Muscle of leg (tissue), 3 donors: ENCODE measurements at regions not wholly inside any gene's neighbourhood (a gene's known extent, or its start where the extent isn't known, plus 50 kb on each side); places are given as distances from the start of the nearest gene placed in this dataset.
"Not testable (repeated sequence)": the region's sequence is repeated elsewhere in the genome, so short reads cannot be mapped to it uniquely, and the experiment has no call there.

Source experiments
- DNase-seq: peaks from one replicate; pipeline ENCODE4 v3.0.0; 2013
- H3K27ac ChIP-seq: one replicate; pipeline ENCODE4 v1.5.1; 2013; ENCODE audit warnings: mild to moderate bottlenecking, low read length, control low read depth
- H3K27me3 ChIP-seq: one replicate; pipeline ENCODE4 v1.6.1; 2013; ENCODE audit warnings: low read length; ENCODE audit not compliant: control insufficient read depth, insufficient read depth
- H3K36me3 ChIP-seq: one replicate; pipeline ENCODE4 v1.6.1; 2013; ENCODE audit warnings: low read length; ENCODE audit not compliant: control insufficient read depth, insufficient read depth
- H3K4me1 ChIP-seq: one replicate; pipeline ENCODE4 v1.6.1; 2013; ENCODE audit warnings: low read length; ENCODE audit not compliant: control insufficient read depth, insufficient read depth
- H3K4me3 ChIP-seq: one replicate; pipeline ENCODE4 v1.5.1; 2013; ENCODE audit warnings: low read length, control low read depth
- H3K9me3 ChIP-seq: replicated peaks from 2 replicates; pipeline ENCODE4 v1.6.1; 2013; ENCODE audit warnings: low read depth, low read length; ENCODE audit not compliant: control insufficient read depth
- WGBS: methylation state at CpG from one replicate; pipeline ENCODE4 v1.1.5; 2013; ENCODE audit warnings: missing lambda C conversion rate; ENCODE audit not compliant: insufficient coverage; 5-methylcytosine and 5-hydroxymethylcytosine counted together

DNA sequence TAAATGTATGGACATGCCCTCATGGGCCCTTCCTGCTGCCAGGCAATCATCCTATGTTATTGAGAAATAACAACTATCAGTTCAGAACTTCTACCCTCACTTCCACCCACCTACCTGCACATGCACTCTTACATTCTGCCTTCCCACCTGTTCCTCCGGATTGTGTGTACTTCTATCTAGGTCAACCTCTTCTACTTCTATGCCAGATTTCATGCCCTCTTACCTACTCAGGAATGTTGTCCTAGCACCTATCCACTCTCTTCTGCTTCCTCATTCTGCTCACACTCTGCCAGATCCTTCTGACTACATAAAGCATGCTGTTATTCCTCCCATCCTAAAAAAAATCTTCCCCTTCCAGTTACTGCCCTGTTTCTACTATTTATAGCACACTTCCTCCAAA lies 333.5 kb downstream of the IRS1 start:
- H3K4me1 ChIP-seq: no peaks in the 10 kb centered on the region
- WGBS: 100% methylated on average over 1 of the region's 1 CpG
- H3K36me3 ChIP-seq: no peaks in the 10 kb centered on the region
- no peak for DNase-seq
- H3K27me3 ChIP-seq: no peaks in the 10 kb centered on the region
- no peak overlapping the region for H3K4me3 ChIP-seq
- no peak overlapping the region for H3K27ac ChIP-seq
- H3K9me3 ChIP-seq: peaks cover 2% of the 10 kb centered on the region

DNA sequence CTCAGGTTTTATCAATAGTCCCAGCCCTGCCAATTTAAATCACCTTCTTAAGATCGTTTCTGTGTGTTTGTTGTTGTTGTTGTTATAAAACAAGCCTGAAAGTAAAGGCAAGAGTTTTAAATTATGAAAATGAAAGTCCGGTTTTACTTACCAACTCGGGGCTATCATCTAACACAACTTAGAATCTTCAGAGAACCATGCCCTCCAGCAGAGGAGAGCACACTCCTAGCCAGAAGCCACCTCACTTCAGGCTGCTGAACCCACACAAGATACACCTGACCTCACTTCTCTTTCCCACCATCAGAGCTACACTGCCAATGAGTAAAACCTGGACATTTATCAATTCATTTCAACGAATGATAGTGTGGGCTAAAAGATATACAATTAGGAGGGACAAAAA lies 335.2 kb downstream of the IRS1 start:
- H3K4me3 ChIP-seq: no peak overlapping the region
- H3K36me3 ChIP-seq: no peaks in the 10 kb centered on the region
- H3K27me3 ChIP-seq: no peaks in the 10 kb centered on the region
- H3K9me3 ChIP-seq: peaks cover 2% of the 10 kb centered on the region
- H3K4me1 ChIP-seq: no peaks in the 10 kb centered on the region
- DNase-seq: no peak
- H3K27ac ChIP-seq: no peak overlapping the region
- no CpG with 5 or more reads among the region's 4 CpGs for WGBS

DNA sequence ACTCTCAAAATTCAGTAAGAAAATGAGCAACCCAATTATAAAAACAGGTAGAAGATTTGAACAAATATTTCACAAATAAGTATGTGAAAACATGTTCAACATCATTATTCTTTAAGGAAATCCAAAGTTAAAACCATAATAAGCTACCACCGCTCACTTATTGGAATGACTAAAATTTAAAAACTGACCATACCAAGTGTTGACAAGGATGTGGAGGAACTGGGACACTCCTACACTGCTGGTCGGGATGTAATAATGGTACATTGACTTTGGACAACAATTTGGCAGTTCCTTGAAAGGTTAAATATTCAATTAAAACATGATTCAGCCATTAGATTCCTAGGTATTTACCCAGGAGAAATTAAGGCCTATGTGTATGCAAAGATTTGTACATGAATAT lies 336.5 kb downstream of the IRS1 start:
- no peak for DNase-seq
- Histone ChIP-seq H3K27ac (no peak overlapping the region), H3K4me1 (no peaks in the 10 kb centered on the region), H3K36me3 (no peaks in the 10 kb centered on the region), H3K4me3 (no peak overlapping the region), H3K27me3 (no peaks in the 10 kb centered on the region), H3K9me3 (peaks cover 2% of the 10 kb centered on the region)
- no CpG with 5 or more reads among the region's 2 CpGs for WGBS

DNA sequence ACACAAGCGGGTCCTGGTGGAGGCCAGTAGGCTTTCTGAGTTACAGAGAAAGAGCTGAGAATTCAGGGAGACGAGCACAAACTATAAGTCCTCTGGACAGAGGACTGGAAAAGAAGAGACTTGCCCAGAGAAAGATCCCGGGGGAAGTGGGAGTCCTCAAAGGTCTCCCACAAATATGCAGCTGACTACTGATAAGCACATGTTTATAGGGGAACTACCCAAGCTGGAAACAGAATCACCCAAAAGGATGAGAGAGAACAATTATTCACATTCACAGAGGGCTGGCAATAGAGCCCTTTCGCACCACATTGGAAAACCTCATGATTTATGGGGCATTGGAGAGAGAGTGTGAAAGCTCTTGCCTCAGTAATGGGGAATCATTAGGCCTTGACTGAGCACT lies 337.6 kb downstream of the IRS1 start:
- Histone ChIP-seq H3K27me3 (no peaks in the 10 kb centered on the region), H3K4me1 (no peaks in the 10 kb centered on the region), H3K36me3 (no peaks in the 10 kb centered on the region), H3K27ac (no peak overlapping the region), H3K9me3 (peaks cover 2% of the 10 kb centered on the region), H3K4me3 (no peak overlapping the region)
- 88% methylated on average over 1 of the region's 4 CpGs for WGBS
- no peak for DNase-seq

DNA sequence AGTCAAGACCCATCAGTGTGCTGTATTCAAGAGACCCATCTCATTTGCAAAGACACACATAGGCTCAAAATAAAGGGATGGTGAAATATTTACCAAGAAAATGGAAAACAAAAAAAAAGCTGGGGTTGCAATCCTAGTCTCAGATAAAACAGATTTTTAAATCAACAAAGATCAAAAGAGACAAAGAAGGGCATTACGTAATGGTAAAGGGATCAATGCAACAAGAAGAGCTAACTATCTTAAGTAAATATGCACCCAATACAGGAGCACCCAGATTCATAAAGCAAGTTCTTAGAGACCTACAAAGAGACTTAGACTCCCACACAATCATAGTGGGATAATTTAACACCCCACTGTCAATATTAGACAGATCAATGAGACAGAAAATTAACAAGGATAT lies 343.5 kb downstream of the IRS1 start:
- not testable (repeated sequence) for H3K4me1 ChIP-seq, H3K4me3 ChIP-seq, H3K36me3 ChIP-seq, DNase-seq, H3K27ac ChIP-seq, H3K27me3 ChIP-seq
- H3K9me3 ChIP-seq: peaks cover 12% of the 10 kb centered on the region
- WGBS: no CpG with 5 or more reads among the region's 1 CpG

DNA sequence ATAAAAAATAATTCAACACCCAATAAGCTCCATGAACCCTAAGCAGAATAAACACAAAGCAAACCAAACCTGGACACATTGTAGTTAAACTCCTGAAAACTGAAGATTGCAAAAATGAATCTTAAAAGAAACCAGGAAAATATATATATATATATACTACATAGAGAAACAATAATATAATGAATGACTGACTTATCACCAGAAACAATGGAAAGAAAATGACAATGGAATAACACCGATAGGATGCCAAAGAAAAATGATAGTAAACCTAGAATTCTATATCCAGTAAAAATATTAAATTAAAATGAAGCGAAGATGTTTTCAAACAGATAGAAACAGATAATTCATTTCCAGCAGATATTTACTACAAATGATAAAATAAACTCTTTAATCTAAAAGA lies 346.9 kb downstream of the IRS1 start:
- H3K27me3 ChIP-seq: no peaks in the 10 kb centered on the region
- H3K4me3 ChIP-seq: no peak overlapping the region
- no peaks in the 10 kb centered on the region for H3K4me1 ChIP-seq
- WGBS: no CpG with 5 or more reads among the region's 2 CpGs
- H3K27ac ChIP-seq: no peak overlapping the region
- no peaks in the 10 kb centered on the region for H3K36me3 ChIP-seq
- H3K9me3 ChIP-seq: peaks cover 12% of the 10 kb centered on the region
- DNase-seq: no peak

DNA sequence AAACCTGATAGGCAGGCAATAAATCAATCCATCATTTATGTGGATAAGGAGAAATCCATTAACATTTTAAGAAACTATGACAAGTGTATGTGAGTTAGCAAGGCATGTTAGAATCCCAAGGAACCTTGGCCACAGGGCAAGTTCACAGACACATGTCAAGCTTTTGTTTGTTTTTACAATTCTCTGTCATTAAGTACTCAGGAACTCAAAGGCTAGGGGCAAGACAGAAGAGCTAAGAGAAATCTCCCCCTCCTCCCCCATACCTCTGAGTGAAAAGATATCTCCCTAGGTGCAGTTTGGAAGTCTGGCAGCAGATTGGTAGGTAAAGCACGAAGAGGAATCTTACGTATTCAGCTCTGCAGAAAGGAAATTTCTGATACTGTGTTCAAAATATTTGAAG lies 348.1 kb downstream of the IRS1 start:
- Histone ChIP-seq H3K9me3 (peaks cover 12% of the 10 kb centered on the region), H3K27me3 (no peaks in the 10 kb centered on the region), H3K4me3 (no peak overlapping the region), H3K4me1 (no peaks in the 10 kb centered on the region), H3K36me3 (no peaks in the 10 kb centered on the region), H3K27ac (no peak overlapping the region)
- DNase-seq: no peak
- WGBS: no CpG with 5 or more reads among the region's 2 CpGs

DNA sequence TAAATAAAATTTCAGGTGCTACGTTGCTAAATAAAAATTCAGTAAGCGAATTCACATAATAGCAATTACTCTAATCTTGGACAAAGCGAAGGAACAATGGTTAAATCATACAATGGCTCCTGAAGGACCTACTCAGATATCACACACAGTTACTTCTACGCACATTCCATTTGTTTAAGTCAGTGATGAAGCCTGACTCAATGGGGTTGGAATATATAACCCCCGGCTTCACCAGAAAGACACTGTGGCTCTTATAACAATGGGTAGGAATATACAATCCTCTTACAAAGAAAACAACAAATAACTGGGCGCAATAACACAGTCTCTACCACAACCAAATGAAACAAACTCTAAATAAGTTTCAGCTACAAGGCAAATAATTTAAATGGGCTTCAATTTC lies 349.5 kb downstream of the IRS1 start:
- Histone ChIP-seq H3K4me3 (no peak overlapping the region), H3K4me1 (no peaks in the 10 kb centered on the region), H3K27me3 (no peaks in the 10 kb centered on the region), H3K27ac (no peak overlapping the region), H3K36me3 (no peaks in the 10 kb centered on the region), H3K9me3 (peaks cover 12% of the 10 kb centered on the region)
- no CpG with 5 or more reads among the region's 6 CpGs for WGBS
- no peak for DNase-seq

DNA sequence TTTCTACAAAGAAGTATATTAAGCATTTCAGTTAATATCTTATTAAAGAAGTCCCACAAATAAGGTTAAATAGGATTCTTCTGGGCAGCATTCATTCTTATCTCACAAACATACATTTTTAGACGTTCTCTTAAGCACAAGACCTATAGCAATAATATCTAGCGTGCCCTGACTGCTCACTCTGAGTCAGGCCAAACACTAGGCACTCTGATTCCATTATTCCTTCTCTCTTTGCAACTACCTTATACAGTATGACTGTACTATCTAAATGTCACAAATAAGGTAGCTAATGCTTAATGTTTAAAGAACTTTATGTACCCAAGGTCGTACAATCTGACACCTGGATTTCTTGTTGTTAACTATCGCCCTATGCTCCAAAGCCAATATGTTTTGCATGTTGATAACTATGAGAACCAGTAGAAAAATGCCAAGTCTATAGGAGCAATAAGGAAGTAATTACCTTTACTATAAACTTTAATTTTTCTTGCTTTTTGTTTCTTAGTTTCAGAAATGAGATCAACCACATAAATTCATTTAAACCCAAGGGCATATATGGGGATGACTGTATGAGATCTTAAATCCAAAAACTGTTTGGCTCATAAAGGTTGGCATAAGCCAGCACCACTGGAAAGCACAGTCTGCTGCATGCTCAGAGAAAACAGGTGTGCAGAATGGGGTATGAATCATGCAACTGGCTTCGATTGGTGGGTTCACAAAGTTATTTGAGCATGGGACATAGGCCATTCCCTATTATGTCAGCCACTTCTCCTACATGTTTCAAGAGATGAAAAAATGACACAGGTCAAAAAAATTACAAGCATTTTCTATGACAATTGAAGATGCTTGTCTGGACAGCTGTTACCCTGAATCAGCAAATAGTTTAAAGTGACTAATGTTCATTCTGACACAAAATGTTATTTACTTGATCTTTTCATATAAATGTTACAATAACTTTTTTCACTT lies 352.0 kb downstream of the IRS1 start:
- peak; percentile 69 for DNase-seq
- 69% methylated on average over 2 of the region's 5 CpGs for WGBS
- H3K27me3 ChIP-seq: no peaks in the 10 kb centered on the region
- H3K27ac ChIP-seq: no peak overlapping the region
- no peaks in the 10 kb centered on the region for H3K4me1 ChIP-seq
- no peak overlapping the region for H3K4me3 ChIP-seq
- H3K9me3 ChIP-seq: peaks cover 6% of the 10 kb centered on the region
- no peaks in the 10 kb centered on the region for H3K36me3 ChIP-seq

DNA sequence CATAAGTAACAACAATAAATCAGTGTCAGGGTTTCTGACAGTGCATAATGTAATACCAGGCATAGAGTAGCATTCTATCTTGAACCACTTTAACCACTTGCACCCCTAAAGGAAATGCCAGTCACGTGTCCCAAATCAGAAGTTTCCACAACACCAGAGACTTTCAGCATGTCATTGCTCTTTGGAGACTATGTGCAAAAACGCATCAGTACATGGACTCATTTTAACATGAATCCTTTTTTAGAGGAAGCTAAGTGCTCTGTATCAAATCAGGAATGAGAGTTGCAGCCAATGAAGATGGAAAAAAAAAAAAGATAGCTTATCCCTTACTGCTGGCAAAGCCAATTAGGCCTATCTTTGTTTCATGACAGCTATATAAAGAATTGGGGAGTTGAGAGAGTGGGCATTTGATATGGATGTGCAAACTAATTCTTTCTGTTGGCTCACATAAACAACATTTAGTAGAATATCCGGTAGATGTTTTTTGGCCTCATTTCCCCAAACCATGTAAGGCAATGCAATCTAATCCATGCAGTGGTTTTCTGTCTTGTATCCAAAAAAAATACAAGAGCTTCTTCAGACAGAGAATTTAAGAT lies 353.1 kb downstream of the IRS1 start:
- no peak overlapping the region for H3K4me3 ChIP-seq
- DNase-seq: peak; percentile 84
- no peaks in the 10 kb centered on the region for H3K36me3 ChIP-seq
- no peaks in the 10 kb centered on the region for H3K27me3 ChIP-seq
- no peak overlapping the region for H3K27ac ChIP-seq
- peaks cover 2% of the 10 kb centered on the region for H3K9me3 ChIP-seq
- no peaks in the 10 kb centered on the region for H3K4me1 ChIP-seq
- WGBS: 80% methylated on average over 1 of the region's 3 CpGs
